HUES48 (cell line): ENCODE measurements at regions not wholly inside any gene's neighbourhood (a gene's known extent, or its start where the extent isn't known, plus 50 kb on each side); places are given as distances from the start of the nearest gene placed in this dataset.

Experiments
- H3K27ac ChIP-seq: one replicate; pipeline ENCODE4 v1.7.0; 2013; ENCODE audit warnings: low read depth, low read length, inconsistent platforms
- H3K27me3 ChIP-seq: 2 replicates; pipeline ENCODE4 v1.6.1; 2013; ENCODE audit warnings: mild to moderate bottlenecking, low read length; ENCODE audit not compliant: control insufficient read depth, insufficient read depth
- H3K36me3 ChIP-seq: 2 replicates; pipeline ENCODE4 v1.6.1; 2013; ENCODE audit warnings: low read length; ENCODE audit not compliant: control insufficient read depth, insufficient read depth
- H3K4me1 ChIP-seq: 2 replicates; pipeline ENCODE4 v1.6.1; 2013; ENCODE audit warnings: mild to moderate bottlenecking, low read length; ENCODE audit not compliant: control insufficient read depth, insufficient read depth
- H3K4me3 ChIP-seq: 2 replicates; pipeline ENCODE4 v1.5.1; 2013; ENCODE audit warnings: mild to moderate bottlenecking, low read depth, low read length
- H3K9ac ChIP-seq: 2 replicates; pipeline ENCODE4 v1.6.1; 2013; ENCODE audit warnings: mild to moderate bottlenecking, low read depth, low read length, moderate library complexity
- H3K9me3 ChIP-seq: 2 replicates; pipeline ENCODE4 v1.6.1; 2013; ENCODE audit warnings: low read length; ENCODE audit not compliant: control insufficient read depth, insufficient read depth

DNA sequence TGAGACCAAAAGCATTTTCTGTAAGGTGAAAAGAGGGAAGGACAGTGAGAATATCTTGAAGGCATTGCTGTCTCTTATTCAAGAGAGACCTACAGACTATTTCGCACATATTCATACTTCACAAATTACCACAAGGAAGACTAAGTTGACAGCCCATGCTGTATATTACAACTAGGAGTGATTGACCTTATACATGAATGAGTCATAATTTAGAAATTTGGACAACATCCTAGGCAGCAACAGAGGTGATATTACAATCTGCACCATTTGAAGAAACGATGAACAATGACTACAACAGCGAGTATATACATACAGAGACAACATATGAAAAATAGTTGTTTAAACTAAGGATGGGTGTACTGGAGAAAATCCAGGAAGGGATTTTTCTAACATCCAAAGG lies 971.7 kb downstream of the CDH11 start:
- H3K9ac ChIP-seq = no peak overlapping the region
- H3K4me1 ChIP-seq = peaks cover 5% of the 10 kb centered on the region
- H3K27me3 ChIP-seq = no peaks in the 10 kb centered on the region
- no peaks in the 10 kb centered on the region for H3K9me3 ChIP-seq
- no peak overlapping the region for H3K4me3 ChIP-seq
- no peak overlapping the region for H3K27ac ChIP-seq
- H3K36me3 ChIP-seq = no peaks in the 10 kb centered on the region

DNA sequence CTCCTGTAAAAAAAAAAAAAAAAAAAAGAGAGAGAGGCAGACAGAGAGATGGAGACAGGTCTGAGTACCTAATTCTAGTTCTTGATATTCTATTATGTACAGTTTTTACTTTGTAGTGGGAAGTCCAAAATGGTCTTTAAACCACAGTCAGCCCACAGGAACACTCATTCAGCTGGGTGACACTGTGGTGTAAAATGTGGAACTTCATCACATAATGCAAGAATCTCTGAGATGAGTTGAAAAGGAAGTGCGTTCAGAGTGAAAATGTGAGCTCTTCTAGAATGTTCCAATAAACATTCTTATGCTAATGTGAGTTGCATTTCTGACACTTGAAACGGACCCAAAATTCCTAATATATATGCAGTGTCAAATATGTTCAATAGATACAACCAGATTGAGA lies 972.1 kb downstream of the CDH11 start:
- H3K27ac ChIP-seq = no peak overlapping the region
- H3K27me3 ChIP-seq = no peaks in the 10 kb centered on the region
- H3K4me1 ChIP-seq = 0 out of 2 replicates have a peak, but pooled peaks cover 4% of the 10 kb centered on the region
- H3K9me3 ChIP-seq = no peaks in the 10 kb centered on the region
- H3K4me3 ChIP-seq = no peak overlapping the region
- no peak overlapping the region for H3K9ac ChIP-seq
- H3K36me3 ChIP-seq = no peaks in the 10 kb centered on the region

DNA sequence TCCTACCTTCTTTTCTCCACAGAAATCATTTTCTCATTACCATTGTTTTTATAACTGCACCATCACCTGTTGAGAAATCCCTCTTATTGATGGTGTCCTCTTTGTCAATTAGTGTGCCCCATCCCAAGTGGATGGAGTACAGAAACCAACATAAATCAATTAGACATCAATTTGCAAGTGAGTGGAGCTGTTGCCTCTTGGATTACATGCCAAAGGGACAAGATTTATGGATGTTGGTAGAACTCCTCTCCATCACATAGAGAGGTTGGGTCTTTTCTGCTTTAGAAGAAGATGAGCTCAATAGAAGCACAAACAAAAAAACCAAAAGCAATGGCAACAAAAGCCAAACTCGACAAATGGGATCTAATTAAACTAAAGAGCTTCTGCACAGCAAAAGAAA lies 973.5 kb downstream of the CDH11 start:
- Histone ChIP-seq H3K27ac (no peak overlapping the region), H3K9me3 (no peaks in the 10 kb centered on the region), H3K36me3 (no peaks in the 10 kb centered on the region), H3K27me3 (no peaks in the 10 kb centered on the region), H3K9ac (no peak overlapping the region), H3K4me3 (no peak overlapping the region), H3K4me1 (no peaks in the 10 kb centered on the region)

DNA sequence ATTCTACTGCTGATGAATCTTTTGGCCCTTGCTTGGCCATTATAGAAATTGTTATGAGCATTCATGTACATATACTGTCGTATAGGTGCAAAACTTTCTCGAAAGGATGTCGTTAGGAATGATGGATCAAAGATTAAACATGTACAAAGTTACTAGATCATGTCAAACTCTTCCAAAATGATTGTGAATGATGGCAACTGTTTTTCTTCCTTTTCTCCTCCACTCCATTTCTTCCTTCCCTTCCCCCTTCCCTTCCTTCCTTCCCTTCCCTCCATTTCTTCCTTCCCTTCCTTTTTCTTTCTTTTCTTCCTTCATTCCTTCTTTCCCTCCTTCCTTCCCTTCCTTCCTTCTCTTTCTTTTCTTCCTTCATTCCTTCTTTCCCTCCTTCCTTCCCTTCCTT lies 973.9 kb downstream of the CDH11 start:
- H3K36me3 ChIP-seq = no peaks in the 10 kb centered on the region
- H3K9me3 ChIP-seq = no peaks in the 10 kb centered on the region
- H3K27ac ChIP-seq = no peak overlapping the region
- H3K9ac ChIP-seq = no peak overlapping the region
- H3K27me3 ChIP-seq = no peaks in the 10 kb centered on the region
- H3K4me1 ChIP-seq = no peaks in the 10 kb centered on the region
- H3K4me3 ChIP-seq = no peak overlapping the region

DNA sequence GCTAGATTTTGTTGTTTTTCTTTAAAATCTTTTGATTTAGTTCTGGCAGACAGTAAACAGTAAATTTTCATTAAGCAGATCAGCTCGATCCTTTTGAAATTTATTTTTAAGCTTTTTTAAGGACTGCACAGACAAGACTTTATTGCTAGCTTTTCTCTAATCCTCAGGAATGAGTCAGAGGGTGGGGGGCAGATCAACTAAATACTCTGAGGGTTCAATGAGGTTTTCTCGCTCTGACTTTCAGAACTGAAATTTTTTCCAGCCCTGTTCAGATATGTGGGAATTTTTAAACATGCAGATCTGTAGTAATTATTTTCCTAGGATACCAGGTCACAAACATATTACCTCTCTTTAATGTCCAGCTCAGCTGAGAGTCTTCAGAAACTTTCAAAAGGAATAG lies 977.2 kb downstream of the CDH11 start:
- H3K9ac ChIP-seq = no peak overlapping the region
- H3K36me3 ChIP-seq = no peaks in the 10 kb centered on the region
- H3K27ac ChIP-seq = no peak overlapping the region
- peaks cover 6% of the 10 kb centered on the region; the same call in 1 of the 2 replicates for H3K4me1 ChIP-seq
- no peak overlapping the region for H3K4me3 ChIP-seq
- no peaks in the 10 kb centered on the region for H3K27me3 ChIP-seq
- H3K9me3 ChIP-seq = no peaks in the 10 kb centered on the region

DNA sequence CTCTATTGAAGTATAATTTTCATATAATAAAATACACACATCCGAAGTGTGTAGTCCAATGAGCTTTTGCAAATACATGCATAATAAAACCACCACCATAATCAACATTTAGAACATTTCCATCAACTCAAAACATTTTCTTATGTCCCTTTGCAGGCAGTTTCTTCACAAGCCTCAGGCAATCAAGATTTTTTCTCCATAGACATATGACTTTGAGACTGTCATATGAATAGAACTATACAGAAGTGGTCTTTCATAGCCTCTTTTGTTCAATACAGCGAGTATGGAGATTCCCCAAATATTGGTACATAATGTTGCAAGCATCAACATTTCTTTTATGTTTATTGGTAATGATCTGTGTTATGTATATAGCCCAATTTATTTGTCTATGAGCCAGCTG lies 983.2 kb downstream of the CDH11 start:
- H3K36me3 ChIP-seq = no peaks in the 10 kb centered on the region
- H3K9ac ChIP-seq = no peak overlapping the region
- H3K4me1 ChIP-seq = peaks cover 10% of the 10 kb centered on the region; the same call in 1 of the 2 replicates
- H3K27me3 ChIP-seq = no peaks in the 10 kb centered on the region
- H3K4me3 ChIP-seq = no peak overlapping the region
- no peak overlapping the region for H3K27ac ChIP-seq
- H3K9me3 ChIP-seq = no peaks in the 10 kb centered on the region

DNA sequence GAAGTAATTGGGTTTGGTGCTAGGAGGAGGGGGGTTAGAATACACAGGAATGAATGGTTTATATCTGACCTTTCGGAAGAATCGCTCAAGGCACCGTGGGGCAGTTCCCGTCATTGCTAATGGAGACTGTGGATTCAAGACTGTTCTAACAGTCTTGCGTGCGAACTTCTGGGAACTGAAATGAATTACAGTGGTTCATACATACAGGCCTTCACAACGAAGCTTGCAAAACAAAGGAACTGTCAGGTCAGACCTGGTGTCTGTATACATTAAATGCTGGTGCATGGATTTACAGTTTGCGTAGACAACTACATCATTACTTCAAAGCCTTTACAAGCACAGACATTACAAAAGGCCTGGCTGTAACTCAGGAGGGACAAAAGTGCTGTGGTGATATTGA lies 983.9 kb downstream of the CDH11 start:
- no peaks in the 10 kb centered on the region for H3K9me3 ChIP-seq
- no peak overlapping the region for H3K27ac ChIP-seq
- H3K4me1 ChIP-seq = peaks cover 12% of the 10 kb centered on the region
- H3K27me3 ChIP-seq = no peaks in the 10 kb centered on the region
- no peak overlapping the region for H3K4me3 ChIP-seq
- no peaks in the 10 kb centered on the region for H3K36me3 ChIP-seq
- no peak overlapping the region for H3K9ac ChIP-seq

DNA sequence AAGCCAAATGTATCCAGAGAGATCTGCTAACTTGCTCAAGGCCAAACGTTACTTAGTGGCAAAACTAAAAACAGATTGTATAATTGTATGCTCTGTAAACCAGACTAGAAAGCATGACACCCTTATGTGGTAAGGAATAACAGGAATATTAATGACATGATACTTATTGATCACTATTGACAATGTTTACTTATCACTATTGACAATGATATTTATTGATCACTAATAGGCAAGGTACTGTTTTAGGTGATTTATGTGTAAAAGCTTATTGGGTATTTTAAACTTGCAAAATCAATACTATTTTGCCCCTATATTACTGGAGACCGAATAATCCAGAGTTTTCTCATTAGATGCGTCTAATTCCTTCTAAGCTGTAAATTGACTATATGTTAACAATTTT lies 985.1 kb downstream of the CDH11 start:
- no peaks in the 10 kb centered on the region for H3K27me3 ChIP-seq
- H3K4me1 ChIP-seq = peaks cover 18% of the 10 kb centered on the region
- no peaks in the 10 kb centered on the region for H3K36me3 ChIP-seq
- H3K9ac ChIP-seq = no peak overlapping the region
- H3K4me3 ChIP-seq = no peak overlapping the region
- no peaks in the 10 kb centered on the region for H3K9me3 ChIP-seq
- H3K27ac ChIP-seq = no peak overlapping the region

DNA sequence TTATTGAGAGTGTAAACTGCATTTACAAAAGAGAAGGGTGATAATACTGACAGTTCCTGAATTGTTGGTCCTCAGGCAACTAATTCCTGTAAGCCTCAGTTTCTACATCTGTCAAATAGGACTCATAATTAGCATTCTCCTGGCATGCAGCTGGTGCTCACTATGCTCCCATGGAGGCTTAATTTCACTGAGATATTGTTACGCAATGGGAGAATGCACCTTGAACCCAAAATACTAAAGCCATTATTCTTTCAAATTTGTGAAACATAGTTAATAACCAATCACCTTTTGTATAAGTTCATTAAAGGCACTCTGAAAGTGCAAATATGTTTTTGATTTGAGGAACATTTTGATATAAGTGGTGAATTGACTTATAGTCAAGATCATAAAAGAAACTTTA lies 985.5 kb downstream of the CDH11 start:
- no peak overlapping the region for H3K27ac ChIP-seq
- no peak overlapping the region for H3K4me3 ChIP-seq
- H3K4me1 ChIP-seq = peaks cover 18% of the 10 kb centered on the region

DNA sequence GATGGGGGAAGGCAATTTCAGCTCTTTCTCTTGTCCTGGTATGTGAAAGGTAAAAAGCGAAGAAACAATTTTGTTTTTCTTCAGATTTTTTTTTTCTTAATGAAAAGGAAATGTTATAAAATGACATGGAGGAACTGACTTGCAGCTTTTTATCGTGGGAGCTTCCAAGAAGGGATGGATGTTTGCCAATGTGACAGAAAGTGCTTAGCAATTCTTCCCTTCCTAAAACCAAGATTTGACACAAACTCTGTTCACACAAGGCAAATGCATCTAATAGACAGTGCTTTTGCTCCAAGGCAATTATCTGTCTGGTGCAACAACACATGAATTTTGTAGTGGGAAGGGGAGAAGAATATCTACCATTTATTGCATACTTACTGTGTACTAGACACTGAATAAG lies 988.5 kb downstream of the CDH11 start:
- Histone ChIP-seq H3K9me3 (no peaks in the 10 kb centered on the region), H3K4me3 (no peak overlapping the region), H3K27me3 (no peaks in the 10 kb centered on the region), H3K36me3 (no peaks in the 10 kb centered on the region), H3K27ac (no peak overlapping the region), H3K9ac (no peak overlapping the region), H3K4me1 (peaks cover 7% of the 10 kb centered on the region)

More for the DNA sequence above, 985.5 kb downstream of the CDH11 start:
- Histone ChIP-seq H3K36me3 (no peaks in the 10 kb centered on the region), H3K9me3 (no peaks in the 10 kb centered on the region), H3K9ac (no peak overlapping the region), H3K27me3 (no peaks in the 10 kb centered on the region)

DNA sequence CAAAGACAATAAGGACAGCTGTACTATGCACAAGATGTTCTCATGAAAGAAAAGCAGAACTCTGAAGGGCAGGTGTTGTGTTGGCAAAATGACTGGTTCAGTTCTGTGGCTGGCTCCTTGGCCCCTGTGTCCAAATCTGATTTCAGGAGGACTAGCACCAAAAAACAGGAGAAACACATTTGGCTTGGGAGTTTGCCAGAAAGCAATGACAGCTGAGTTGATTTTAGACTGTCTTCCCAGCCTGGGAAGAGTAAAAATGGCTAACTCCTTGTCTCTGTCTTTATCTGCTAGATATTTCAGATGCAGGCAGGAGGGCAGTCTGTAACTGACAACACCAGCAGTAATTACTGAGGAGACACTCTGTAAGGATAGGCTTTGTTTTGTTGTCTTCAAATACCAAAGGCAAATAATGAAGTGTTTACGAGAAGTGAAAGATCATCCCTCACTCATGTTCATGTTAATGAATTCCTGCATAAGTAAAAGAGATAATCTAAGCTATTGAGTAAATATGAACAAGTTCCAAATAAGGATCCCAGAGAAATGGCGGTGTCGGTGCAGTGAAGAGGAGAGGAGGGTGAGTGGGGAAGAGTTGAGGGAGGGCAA lies 989.0 kb downstream of the CDH11 start:
- Histone ChIP-seq H3K36me3 (no peaks in the 10 kb centered on the region), H3K4me3 (no peak overlapping the region), H3K27me3 (no peaks in the 10 kb centered on the region), H3K9me3 (no peaks in the 10 kb centered on the region), H3K4me1 (peaks cover 7% of the 10 kb centered on the region), H3K9ac (no peak overlapping the region), H3K27ac (peak overlapping the region; percentile 52)

DNA sequence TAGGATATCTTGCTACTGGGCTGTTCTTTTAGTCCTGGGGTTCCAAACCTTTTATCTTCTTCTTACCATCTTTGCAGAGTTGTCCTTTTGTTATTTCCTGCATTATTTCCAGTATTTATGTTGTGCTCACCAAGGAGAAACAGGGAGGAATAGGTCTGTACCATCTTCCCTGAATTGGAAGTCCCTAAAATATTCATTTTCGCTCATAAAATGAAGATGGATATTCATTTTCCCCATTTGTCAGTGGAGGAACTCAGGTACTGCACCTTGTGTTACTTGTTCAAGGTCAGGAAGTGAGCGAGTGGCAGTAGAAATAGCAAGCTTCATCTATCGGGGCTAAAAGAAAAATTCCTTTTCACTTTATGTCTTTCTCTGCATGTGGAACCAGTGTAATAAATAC lies 989.7 kb downstream of the CDH11 start:
- Histone ChIP-seq H3K9ac (no peak overlapping the region), H3K4me3 (no peak overlapping the region), H3K27me3 (no peaks in the 10 kb centered on the region), H3K36me3 (no peaks in the 10 kb centered on the region), H3K9me3 (no peaks in the 10 kb centered on the region), H3K4me1 (peaks cover 7% of the 10 kb centered on the region), H3K27ac (no peak overlapping the region)
